ENCODE measurements at regions not wholly inside any gene's neighbourhood (a gene's known extent, or its start where the extent isn't known, plus 50 kb on each side); places are given as distances from the start of the nearest gene placed in this dataset.
A peak's percentile ranks its signal among the peaks of the same experiment; 100 is the strongest.
"Not testable (repeated sequence)": the region's sequence is repeated elsewhere in the genome, so short reads cannot be mapped to it uniquely, and the experiment has no call there.

GRCh38 chr9:7338586-7339281 is 460.8 kb downstream of the DMAC1 start:
- no peak for DNase-seq

GRCh38 chr9:7336356-7337065 is 463.1 kb downstream of the DMAC1 start:
- DNase-seq = peak; percentile 38

- DNase-seq = no peak
Observed at GRCh38 chr9:7333719-7334118, 465.9 kb downstream of the DMAC1 start.

GRCh38 chr9:7332780-7333179 is 466.8 kb downstream of the DMAC1 start:
- no peak for DNase-seq

- DNase-seq = no peak
Observed at GRCh38 chr9:7328453-7328852, 471.1 kb downstream of the DMAC1 start.

- DNase-seq = no peak
Observed at GRCh38 chr9:7325995-7326394, 473.6 kb downstream of the DMAC1 start.

GRCh38 chr9:7324152-7324598 is 475.4 kb downstream of the DMAC1 start:
- no peak for DNase-seq

- no peak for DNase-seq
Observed at GRCh38 chr9:7320841-7321240, 478.7 kb downstream of the DMAC1 start.

GRCh38 chr9:7320139-7320538 is 479.4 kb downstream of the DMAC1 start:
- DNase-seq = no peak

GRCh38 chr9:7318920-7319319 is 480.7 kb downstream of the DMAC1 start:
- no peak for DNase-seq

GRCh38 chr9:7316967-7317366 is 482.6 kb downstream of the DMAC1 start:
- no peak for DNase-seq

GRCh38 chr9:7316166-7316795 is 483.3 kb downstream of the DMAC1 start:
- no peak for DNase-seq

- no peak for DNase-seq
Observed at GRCh38 chr9:7315746-7316145, 483.8 kb downstream of the DMAC1 start.

- DNase-seq = no peak
Observed at GRCh38 chr9:7315116-7315515, 484.5 kb downstream of the DMAC1 start.

GRCh38 chr9:7313389-7313788 is 486.2 kb downstream of the DMAC1 start:
- DNase-seq = no peak

- DNase-seq = not testable (repeated sequence)
Observed at GRCh38 chr9:7309051-7309450, 490.5 kb downstream of the DMAC1 start.

- no peak for DNase-seq
Observed at GRCh38 chr9:7305677-7306076, 493.9 kb downstream of the DMAC1 start.

- no peak for DNase-seq
Observed at GRCh38 chr9:7304627-7304995, 495.0 kb downstream of the DMAC1 start.

GRCh38 chr9:7303907-7304626 is 495.5 kb downstream of the DMAC1 start:
- no peak for DNase-seq

GRCh38 chr9:7300484-7300883 is 499.1 kb downstream of the DMAC1 start:
- DNase-seq = no peak

GRCh38 chr9:7298123-7298522 is 501.5 kb downstream of the DMAC1 start:
- DNase-seq = no peak

- no peak for DNase-seq
Observed at GRCh38 chr9:7297521-7297920, 502.1 kb downstream of the DMAC1 start.

- DNase-seq = no peak
Observed at GRCh38 chr9:7293091-7293490, 506.5 kb downstream of the DMAC1 start.

GRCh38 chr9:7289773-7290172 is 509.8 kb downstream of the DMAC1 start:
- DNase-seq = no peak

Data from NCI-H2107 (cell line).